ENCODE measurements at regions not wholly inside any gene's neighbourhood (a gene's known extent, or its start where the extent isn't known, plus 50 kb on each side); places are given as distances from the start of the nearest gene placed in this dataset.

DNA sequence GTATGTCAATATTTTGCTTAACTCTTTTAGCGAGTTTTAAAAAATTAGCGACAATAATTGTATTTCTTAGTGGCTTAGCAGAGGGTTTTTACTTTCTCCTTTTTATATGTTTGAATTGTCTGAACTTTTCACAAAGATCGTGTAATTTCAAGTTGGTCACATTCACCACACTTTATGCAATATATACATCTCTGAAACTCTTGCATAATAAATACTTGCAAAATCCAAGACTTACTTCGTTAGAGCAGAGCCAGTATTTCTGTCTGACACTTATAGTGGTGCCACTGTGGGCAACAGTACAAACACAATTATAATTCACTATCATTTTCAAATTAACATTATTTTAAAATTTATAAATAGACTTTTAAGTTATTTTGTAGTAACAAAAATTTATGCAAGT, 62.0 kb downstream of the SUCNR1 start:
- DNase-seq, result peak; percentile 45

DNA sequence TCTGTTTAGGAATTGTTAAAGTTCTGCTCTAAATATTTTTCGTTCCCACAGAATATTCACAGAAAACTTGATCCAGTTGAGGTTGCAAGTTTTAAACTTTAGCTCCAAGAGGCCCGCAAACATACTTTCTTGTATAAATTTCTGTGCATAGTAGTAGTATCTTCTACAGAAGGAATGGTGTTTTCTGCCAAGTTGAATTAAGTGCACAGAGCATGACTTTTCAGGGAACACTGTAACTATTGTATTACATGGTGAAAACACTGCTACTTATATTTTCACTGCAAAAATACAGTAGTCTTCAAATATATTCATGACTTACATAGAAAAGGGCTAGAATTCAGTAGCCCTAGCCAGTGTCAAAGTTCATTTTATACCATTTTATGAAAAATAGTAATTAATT, 67.0 kb downstream of the SUCNR1 start:
- DNase-seq, result no peak

- no peak for DNase-seq
These were observed 70.1 kb downstream of the SUCNR1 start for GRCh38 chr3:151943539-151943938.

DNA sequence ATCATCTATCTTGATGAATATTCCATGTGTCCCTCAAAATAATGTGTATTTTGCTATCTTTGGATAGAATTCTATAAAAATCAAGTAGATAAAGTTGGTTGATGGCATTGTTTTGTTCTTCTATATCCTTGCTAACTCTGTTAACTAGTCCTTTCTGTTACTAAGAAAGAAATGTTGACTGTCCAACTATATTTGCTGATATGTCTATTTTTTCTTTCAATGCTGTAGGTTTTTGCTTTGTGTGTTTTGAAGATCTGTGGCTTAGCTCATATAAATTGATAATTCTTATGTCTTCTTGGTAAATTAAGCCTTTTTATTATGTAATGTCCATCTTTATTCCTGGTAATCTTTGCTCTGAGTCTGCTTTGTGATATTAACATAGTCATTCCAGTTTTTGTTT, 70.9 kb downstream of the SUCNR1 start:
- DNase-seq, result no peak

DNA sequence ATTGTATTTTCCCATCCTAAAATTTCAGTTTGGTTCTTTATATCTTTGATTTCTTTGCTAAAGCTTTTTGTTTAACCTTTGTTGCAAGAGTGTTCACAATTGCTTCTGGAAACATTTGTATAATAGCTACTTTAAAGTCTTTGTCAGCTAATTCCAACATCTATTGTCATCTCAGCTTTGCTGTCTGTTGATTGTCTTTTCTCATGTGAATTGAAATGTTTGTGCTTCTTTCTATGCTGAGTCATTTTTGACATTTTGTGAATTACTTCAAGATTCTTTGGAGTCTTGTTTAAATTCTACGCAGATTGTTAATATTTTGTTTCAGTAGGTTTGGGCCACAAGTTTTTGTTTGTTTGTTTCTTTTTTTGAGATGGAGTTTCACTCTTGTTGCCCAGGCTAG, 73.2 kb downstream of the SUCNR1 start:
- DNase-seq, result no peak

DNA sequence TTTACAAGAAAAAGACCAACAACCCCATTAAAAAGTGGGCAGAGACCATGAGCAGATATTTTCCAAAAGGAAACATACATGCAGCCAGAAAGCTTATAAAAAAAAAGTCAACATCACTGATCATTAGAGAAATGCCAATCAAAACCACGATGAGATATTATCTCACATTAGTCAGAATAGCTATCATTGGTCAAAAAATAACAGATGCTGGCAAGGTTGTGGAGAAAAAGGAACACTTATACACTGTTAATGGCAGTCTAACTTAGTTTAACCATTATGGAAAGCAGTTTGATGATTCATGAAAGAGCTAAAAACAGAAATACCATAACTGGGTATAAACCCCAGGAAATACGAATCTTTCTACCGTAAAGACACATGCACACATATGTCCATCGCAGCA, 76.3 kb downstream of the SUCNR1 start:
- DNase-seq, result no peak

DNA sequence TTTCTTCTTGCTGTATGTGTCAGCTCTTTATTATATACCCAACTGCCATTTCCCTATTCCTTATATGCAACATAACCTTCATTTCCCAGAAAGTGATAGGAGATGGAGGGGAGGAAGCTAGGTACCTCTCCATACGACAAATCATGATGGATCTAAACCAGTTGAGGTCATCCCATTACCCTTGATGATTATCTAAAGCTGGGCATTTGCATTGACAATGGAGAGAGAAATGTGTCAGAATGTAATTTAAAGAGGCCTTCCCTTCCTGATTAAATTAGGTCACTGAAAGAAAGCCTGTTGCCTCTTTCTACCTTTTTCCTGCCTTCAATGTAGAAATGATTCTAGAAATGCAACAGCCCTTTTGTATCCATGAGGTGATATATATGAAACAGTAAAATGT, 81.9 kb downstream of the SUCNR1 start:
- DNase-seq, result no peak

DNA sequence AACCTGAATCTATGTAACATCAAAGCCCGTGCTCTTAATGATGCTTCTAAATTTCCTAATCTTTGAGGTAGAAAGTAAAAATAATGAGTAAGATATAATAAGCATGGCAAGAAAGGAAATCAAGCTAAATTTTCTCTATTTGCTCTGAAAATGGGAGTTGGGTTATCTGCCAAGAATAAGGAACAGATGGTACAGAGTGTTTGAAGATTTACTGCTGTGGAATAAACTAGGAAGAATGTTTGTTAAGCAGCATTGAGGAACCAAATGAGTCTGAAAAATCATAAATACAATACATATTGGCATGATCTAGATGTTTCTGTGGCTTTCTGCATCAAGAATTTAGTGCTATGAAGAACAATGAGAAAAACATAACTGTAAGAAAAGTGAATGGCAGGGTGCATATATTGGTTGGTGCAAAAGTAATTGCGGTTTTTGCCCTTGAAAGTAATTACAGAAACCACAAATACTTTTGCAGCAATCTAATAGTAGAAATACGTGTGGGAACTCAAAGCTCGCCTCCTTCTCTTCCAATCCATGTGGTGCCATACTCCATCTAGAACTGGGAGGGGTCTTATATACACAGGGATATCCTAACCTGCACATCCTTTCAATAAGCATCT, 87.6 kb downstream of the SUCNR1 start:
- DNase-seq, result no peak

- DNase-seq, result no peak
These were observed 88.9 kb downstream of the SUCNR1 start for GRCh38 chr3:151962352-151962751.

GRCh38 chr3:151962912-151963311, 89.5 kb downstream of the SUCNR1 start:
- DNase-seq, result no peak

DNA sequence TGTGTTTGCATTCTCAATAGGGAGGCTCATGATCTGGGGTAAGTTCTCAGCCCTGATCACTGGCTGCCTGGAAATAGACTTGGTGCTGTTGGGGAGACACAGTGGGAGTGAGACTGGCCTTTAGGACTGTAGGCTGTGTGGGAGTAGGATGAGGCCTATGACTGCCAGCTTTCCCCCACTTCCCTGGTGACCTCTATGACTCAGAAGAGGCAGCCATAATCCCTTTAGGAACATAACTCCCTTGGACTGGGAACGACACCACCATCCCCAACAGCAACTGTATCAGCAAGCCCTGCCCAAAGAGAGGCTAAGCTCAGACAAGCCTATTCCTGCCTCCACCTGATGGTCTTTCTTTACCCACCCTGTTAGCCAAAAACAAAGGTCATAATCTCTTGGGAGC, 91.3 kb downstream of the SUCNR1 start:
- DNase-seq, result no peak

DNA sequence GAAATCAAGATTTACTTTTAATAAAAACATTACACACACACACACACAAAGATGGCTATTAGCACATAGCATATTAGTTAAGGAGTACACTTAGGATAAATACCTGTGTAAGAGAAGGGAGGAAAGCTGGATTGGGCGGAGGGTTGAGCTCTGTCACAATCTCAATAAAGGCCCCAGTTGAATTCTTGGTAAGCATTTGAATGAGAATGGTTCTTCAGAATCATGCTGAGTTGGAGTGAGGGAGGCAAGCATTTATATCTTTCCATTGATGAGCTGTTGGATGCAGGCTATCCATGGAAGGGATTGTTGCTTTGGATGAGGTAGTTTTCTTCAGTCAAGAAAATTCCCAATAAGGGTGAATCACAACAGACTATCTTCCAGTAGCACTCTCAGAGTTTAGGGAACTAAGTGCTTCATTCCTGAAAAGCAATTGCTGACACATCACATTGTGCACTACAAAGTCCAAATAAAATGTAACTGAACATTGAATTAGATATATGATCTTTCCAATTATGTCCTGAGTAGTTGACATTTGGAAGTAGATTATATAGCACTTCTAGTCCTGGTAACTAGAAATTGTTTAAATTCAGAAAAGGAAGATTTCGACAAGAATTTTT, 95.7 kb downstream of the SUCNR1 start:
- no peak for DNase-seq

- no peak for DNase-seq
These were observed 98.6 kb downstream of the SUCNR1 start for GRCh38 chr3:151971814-151972579.

GRCh38 chr3:151974067-151974466, 100.6 kb downstream of the SUCNR1 start:
- DNase-seq, result no peak

DNA sequence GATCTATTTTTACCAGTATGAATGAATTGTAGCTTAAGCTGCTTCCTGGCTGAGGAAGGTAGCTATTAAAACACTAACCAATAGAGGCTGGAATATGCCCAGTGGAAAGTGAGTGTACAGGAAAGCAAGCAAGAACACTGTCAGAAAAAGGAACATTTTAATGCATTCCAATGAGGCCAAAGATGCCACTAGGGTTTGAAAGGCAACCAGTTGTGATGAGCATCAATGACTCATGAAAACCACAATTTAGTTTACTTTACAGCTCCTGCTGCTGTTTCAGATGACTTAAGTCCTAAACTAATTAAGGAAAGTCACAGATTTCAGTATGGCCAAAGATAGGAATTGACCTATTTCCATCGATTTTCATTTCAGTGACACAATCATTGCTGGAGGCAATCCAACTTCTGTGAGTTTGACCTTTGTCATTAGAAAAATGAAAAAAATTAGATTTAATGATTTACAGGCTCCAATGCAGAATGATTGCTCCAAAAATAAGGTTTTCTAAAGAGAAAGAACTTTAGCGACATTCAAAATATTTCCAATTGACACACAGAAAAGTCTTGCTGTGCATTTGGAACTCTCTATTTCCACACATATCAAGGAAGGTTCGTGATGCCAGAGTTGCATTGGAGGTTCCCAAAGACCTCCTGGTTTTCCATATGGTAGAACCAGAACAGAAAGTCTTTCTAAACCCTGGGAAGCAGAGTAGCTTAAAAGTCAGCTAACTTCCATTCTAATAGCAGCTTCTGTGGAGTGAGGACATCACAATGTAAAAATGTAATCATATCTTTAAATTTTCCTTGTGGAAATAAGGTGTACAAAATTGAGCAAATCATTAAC, 103.0 kb downstream of the SUCNR1 start:
- DNase-seq, result no peak

- no peak for DNase-seq
These were observed 106.5 kb downstream of the SUCNR1 start for GRCh38 chr3:151979906-151980305.

DNA sequence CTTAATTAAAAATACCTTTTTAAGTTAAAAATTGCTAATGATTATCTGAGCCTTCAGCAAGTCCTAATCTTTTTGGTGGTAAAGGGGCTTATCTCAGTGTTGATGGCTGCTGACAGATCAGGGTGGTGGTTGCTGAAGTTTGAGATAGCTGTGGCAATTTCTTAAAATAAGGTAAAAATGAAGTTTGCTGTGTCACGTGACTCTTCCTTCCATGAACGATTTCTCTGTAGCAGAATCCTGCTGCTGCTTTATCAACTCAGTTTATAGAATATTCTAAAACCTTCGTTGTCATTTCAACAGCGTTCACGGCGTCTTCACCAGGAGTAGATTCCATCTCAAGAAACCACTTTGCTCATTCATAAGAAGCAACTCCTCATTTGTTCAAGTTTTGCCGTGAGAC, 110.1 kb downstream of the SUCNR1 start:
- no peak for DNase-seq

DNA sequence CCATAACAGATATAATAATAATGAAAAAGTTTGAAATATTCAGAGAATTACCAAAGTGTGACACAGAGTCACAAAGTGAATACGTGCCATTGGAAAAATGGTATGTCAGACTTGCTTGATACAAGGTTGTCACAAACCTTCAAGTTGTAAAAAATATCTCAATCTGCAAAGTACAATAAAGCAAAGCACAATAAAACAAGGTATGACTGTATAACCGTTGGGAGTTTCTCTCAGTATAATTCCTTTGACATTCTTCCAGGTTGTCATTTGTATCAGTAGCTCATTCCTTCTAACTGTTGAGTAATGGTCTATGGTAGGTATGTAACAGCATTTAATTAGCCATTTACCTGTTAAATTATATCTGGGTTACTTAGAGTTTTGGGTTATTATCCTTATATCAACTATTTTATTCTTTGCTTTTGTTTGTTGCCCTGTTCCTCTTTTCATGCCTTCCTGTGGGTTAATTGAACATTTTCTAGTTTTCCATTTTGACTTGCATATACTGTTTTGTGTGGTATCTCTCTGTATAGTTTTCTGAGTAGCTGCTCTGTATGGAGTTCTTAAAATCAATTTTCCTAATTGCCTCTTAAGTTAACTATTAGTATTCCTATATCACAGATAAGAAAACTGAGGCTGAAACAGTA, 112.5 kb downstream of the SUCNR1 start:
- no peak for DNase-seq

GRCh38 chr3:151987893-151988292, 114.5 kb downstream of the SUCNR1 start:
- DNase-seq, result no peak

- no peak for DNase-seq
These were observed 116.2 kb downstream of the SUCNR1 start for GRCh38 chr3:151989621-151990020.

DNA sequence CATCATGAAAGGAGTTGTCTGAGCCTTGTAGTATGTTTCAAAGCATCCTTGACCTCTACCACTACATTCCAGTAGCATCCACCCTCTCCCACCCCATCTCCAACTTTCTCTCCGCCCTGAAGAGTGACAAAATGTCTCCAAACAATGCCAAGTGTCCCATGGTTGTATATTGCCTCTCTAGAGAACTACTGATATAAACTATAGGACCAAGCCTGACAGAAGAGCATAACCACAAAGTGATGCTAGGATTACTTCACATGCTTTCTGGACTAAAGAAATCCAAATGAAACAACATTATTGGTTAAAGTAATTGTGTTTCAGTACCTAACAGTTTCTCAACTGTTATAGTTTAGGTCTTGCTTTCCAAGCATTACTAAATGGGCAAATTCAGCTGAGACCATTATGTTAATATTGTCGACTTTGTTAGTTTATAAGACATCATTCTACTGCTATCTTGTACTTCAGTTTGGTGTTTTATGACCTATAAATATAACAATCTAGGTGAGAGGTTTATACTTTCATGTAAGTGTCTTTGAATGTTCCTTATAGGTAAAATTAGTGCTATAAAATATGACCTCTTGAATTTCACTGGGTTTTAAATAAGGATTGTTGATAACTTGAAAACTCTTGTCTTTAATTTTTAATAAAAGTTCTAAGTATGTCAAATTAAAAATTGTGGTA, 117.4 kb downstream of the SUCNR1 start:
- DNase-seq, result no peak

GRCh38 chr3:151992326-151993041, 119.0 kb downstream of the SUCNR1 start:
- no peak for DNase-seq

Data from GF-D8 (cell line).